Right atrium auricular region (tissue), 2 donors: ENCODE measurements at regions not wholly inside any gene's neighbourhood (a gene's known extent, or its start where the extent isn't known, plus 50 kb on each side); places are given as distances from the start of the nearest gene placed in this dataset.

Source experiments
- DNase-seq: peaks from one replicate; pipeline ENCODE4 v3.0.0-alpha.2; 2019; ENCODE audit warnings: low spot score
- H3K27ac ChIP-seq, 2 donors: fragments of 200-600 bp; sonication (generic); 1 replicate in 1 of 2; 2 replicates in 1 of 2; pipeline ENCODE4 v1.5.1; 2016 to 2019
- H3K27me3 ChIP-seq, 2 donors: fragments of 200-600 bp; sonication (generic); one replicate each; pipeline versions ENCODE4 v1.5.1 to v1.6.0; 2017 to 2019
- H3K36me3 ChIP-seq: fragments of 200-600 bp; sonication (generic); one replicate; pipeline ENCODE4 v1.5.1; 2016
- H3K4me1 ChIP-seq, 2 donors: fragments of 200-600 bp; sonication (generic); one replicate each; pipeline versions ENCODE4 v1.5.1 to v1.6.0; 2017 to 2019
- H3K4me3 ChIP-seq, 2 donors: fragments of 200-600 bp; sonication (generic); 1 replicate in 1 of 2; 2 replicates in 1 of 2; pipeline ENCODE4 v1.5.1; 2017 to 2019; ENCODE audit warnings: mild to moderate bottlenecking in 1 of 2, moderate library complexity in 1 of 2
- H3K9me3 ChIP-seq, 2 donors: fragments of 200-600 bp; sonication (generic); one replicate each; pipeline ENCODE4 v1.5.1; 2019
- TF ChIP-seq, protein P1 (sequence below), 2 donors: fragments of 200-600 bp; sonication (generic); IDR thresholded peaks; one replicate each; pipeline ENCODE4 v1.5.1; 2019; ENCODE audit warnings: antibody characterized with exemption in 2 of 2

DNA sequence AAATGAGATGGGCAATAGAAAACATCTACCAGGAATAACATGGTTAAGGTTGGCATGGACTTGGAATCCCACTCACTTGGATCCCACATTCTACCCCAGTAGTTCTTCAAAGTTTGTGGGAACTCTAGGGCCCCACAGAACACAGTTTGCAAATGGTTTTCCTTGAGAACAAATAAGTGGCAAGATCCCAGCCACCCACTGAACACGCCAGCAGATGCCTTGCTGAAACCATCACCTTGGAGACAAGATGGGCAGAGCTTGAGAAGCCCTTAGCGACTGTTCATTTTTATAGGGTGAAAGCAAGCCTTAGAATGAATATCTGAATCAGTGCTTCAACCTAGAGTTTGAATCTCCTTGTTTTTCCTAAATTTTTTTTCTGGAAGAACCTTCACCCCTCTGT is 349.1 kb downstream of the RPS24 start:
- TF ChIP-seq, protein P1, sequence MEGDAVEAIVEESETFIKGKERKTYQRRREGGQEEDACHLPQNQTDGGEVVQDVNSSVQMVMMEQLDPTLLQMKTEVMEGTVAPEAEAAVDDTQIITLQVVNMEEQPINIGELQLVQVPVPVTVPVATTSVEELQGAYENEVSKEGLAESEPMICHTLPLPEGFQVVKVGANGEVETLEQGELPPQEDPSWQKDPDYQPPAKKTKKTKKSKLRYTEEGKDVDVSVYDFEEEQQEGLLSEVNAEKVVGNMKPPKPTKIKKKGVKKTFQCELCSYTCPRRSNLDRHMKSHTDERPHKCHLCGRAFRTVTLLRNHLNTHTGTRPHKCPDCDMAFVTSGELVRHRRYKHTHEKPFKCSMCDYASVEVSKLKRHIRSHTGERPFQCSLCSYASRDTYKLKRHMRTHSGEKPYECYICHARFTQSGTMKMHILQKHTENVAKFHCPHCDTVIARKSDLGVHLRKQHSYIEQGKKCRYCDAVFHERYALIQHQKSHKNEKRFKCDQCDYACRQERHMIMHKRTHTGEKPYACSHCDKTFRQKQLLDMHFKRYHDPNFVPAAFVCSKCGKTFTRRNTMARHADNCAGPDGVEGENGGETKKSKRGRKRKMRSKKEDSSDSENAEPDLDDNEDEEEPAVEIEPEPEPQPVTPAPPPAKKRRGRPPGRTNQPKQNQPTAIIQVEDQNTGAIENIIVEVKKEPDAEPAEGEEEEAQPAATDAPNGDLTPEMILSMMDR (IDR thresholded peaks at IDR 0.05), result no peak
- Histone ChIP-seq H3K27me3 (no peaks in the 10 kb centered on the region), H3K36me3 (no peaks in the 10 kb centered on the region), H3K4me1 (peaks cover 0 to 1% of the 10 kb centered on the region in 2 donors), H3K27ac (no peak overlapping the region), H3K4me3 (no peak overlapping the region), H3K9me3 (no peaks in the 10 kb centered on the region)
- DNase-seq, result no peak

DNA sequence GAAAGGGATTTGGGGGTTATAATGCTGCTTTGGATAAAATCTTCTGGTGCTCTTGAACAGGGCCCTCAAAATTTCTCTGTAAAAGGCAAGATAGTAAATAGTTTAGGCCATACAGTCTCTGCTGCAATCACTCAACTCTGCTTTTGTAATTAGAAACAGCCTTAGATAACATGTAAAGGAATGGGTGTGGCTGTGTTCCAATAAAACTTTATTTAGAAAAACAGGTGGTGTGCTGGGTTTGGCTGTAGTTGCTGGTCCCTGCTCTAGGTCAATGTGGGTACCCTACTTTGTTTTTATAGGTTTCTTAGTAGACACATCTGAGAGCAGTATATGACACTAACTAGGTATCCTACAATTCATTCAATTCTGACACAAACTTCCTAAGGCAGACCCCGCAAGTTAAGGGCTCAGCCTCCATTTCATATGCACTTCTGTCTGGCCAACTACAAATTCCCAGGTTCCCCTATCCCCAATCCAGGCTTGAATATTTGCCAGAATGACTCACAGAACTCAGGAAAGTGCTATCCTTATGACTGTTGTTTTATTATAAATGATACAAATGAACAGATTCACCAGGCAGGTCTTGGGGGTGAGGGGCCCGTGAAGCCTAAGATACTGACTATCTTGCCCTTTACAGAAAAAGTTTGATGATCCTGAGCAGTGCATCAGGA is 349.9 kb downstream of the RPS24 start:
- Histone ChIP-seq H3K27me3 (no peaks in the 10 kb centered on the region), H3K9me3 (no peaks in the 10 kb centered on the region), H3K4me3 (no peak overlapping the region), H3K4me1 (no peaks in the 10 kb centered on the region), H3K36me3 (no peaks in the 10 kb centered on the region), H3K27ac (no peak overlapping the region)
- DNase-seq, result no peak
- TF ChIP-seq, protein P1 (IDR thresholded peaks at IDR 0.05), result no peak

DNA sequence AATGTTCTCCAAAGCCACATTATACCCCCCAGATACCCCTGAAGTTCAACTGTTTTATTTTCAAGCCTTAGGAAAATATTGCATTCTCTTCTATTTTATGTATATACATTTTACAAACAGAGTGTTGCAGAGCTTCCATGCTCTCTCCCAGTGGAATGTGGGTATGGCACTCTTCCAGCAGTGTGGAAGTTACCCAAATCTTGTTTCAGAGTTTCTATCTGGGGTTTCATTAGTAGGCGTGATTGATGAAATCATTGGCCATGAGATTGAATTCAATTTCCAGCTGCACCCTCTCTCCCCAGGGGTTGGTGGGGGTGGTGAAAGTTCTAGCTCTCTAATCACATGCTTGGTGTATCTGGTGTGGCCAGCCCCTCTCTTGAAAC is 350.4 kb downstream of the RPS24 start:
- Histone ChIP-seq H3K27me3 (no peaks in the 10 kb centered on the region), H3K36me3 (no peaks in the 10 kb centered on the region), H3K27ac (no peak overlapping the region), H3K4me1 (no peaks in the 10 kb centered on the region), H3K4me3 (no peak overlapping the region), H3K9me3 (no peaks in the 10 kb centered on the region)
- no peak for DNase-seq
- TF ChIP-seq, protein P1 (IDR thresholded peaks at IDR 0.05), result no peak

DNA sequence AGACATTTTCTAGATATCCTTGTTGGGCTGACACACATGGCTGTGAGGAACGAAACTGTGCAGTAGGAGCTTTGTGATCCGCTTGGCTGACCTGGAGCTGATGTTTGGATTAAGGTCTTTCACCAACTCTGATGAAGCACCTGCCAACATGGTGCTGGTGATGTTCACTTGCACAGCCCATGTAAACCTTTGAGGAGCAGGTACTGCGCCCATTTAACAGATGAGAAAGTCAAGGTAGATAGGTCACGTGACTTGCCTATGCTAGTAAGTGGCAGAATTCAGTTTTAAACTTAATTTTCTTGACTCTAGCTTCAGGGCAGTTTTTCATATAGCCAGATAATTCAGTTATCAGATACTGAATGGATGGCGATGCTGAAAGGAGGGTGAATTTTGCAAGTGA is 351.9 kb downstream of the RPS24 start:
- no peaks in the 10 kb centered on the region for H3K4me1 ChIP-seq
- no peaks in the 10 kb centered on the region for H3K27me3 ChIP-seq
- no peak overlapping the region for H3K27ac ChIP-seq
- DNase-seq, result no peak
- H3K4me3 ChIP-seq, result no peak overlapping the region
- no peaks in the 10 kb centered on the region for H3K36me3 ChIP-seq
- no peaks in the 10 kb centered on the region for H3K9me3 ChIP-seq
- TF ChIP-seq, protein P1 (IDR thresholded peaks at IDR 0.05), result no peak

DNA sequence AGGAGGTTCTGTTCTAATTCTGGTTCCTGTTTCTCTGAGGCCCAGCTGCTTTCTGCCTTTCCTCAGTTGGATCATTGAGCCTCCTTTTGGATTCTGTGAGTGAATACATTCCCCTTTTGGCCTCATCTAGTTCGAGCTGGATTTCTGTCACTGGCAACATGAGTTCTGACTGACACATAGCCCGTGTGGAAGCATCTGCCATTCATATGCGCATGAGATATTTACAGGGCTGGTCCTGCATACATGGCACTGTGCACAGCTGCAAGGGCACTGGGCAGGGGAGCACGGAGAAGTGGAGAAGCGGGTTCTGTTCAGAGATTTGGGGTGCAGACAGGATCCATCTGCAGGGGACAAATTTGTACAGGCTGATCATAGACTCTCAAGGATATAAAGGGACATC is 352.8 kb downstream of the RPS24 start:
- Histone ChIP-seq H3K9me3 (no peaks in the 10 kb centered on the region), H3K27me3 (no peaks in the 10 kb centered on the region), H3K4me1 (no peaks in the 10 kb centered on the region), H3K4me3 (no peak overlapping the region), H3K36me3 (no peaks in the 10 kb centered on the region), H3K27ac (no peak overlapping the region)
- no peak for DNase-seq
- TF ChIP-seq, protein P1 (IDR thresholded peaks at IDR 0.05), result no peak
